HEK293T (cell line): ENCODE measurements at regions not wholly inside any gene's neighbourhood (a gene's known extent, or its start where the extent isn't known, plus 50 kb on each side); places are given as distances from the start of the nearest gene placed in this dataset.

Source experiments
- CTCF ChIA-PET: fragments of 350-600 bp; formaldehyde crosslinking; extraction: SDS; loops from one replicate; lab custom pipeline; 2021; ENCODE audit warnings: antibody characterized with exemption, inconsistent platforms; lab: Yijun Ruan, JAX
- POLR2A ChIA-PET: fragments of 350-600 bp; formaldehyde crosslinking; extraction: SDS; loops from one replicate; lab custom pipeline; 2020; ENCODE audit warnings: antibody characterized with exemption, inconsistent platforms; lab: Yijun Ruan, JAX
- DNase-seq: peaks from one replicate; pipeline ENCODE4 v3.0.0; 2012; ENCODE audit warnings: mixed read lengths; ENCODE audit errors: extremely low spot score
- ARNT ChIP-seq: fragments of 450-650 bp; IDR thresholded peaks from 2 replicates; pipeline ENCODE4 v1.6.1; 2017; ENCODE audit warnings: mild to moderate bottlenecking
- BHLHE40 ChIP-seq: fragments of 450-650 bp; IDR thresholded peaks from 2 replicates; pipeline ENCODE4 v1.6.1; 2016; ENCODE audit warnings: mild to moderate bottlenecking, moderate library complexity, borderline replicate concordance
- CTBP1 ChIP-seq: fragments of 450-650 bp; IDR thresholded peaks from 2 replicates; pipeline ENCODE4 v1.6.1; 2016; ENCODE audit warnings: borderline replicate concordance
- ELF4 ChIP-seq: fragments of 450-650 bp; IDR thresholded peaks from 2 replicates; pipeline ENCODE4 v1.6.1; 2017; ENCODE audit warnings: antibody characterized with exemption
- FOXA1 ChIP-seq: fragments of 450-650 bp; IDR thresholded peaks from 2 replicates; pipeline ENCODE4 v1.6.1; 2016; ENCODE audit warnings: mild to moderate bottlenecking
- FOXK2 ChIP-seq: fragments of 450-650 bp; IDR thresholded peaks from 2 replicates; pipeline ENCODE4 v1.6.1; 2016; ENCODE audit warnings: mild to moderate bottlenecking
- FOXM1 ChIP-seq: fragments of 450-650 bp; IDR thresholded peaks from 2 replicates; pipeline ENCODE4 v1.6.1; 2017; ENCODE audit warnings: mild to moderate bottlenecking, borderline replicate concordance
- HDGF ChIP-seq: fragments of 450-650 bp; IDR thresholded peaks from 2 replicates; pipeline ENCODE4 v1.6.1; 2017; ENCODE audit warnings: antibody characterized with exemption, borderline replicate concordance
- L3MBTL2 ChIP-seq: fragments of 450-650 bp; conservative IDR thresholded peaks from 2 replicates; pipeline ENCODE4 v1.6.1; 2016; ENCODE audit warnings: mild to moderate bottlenecking
- LEF1 ChIP-seq: fragments of 450-650 bp; IDR thresholded peaks from 2 replicates; pipeline ENCODE4 v1.6.1; 2017; ENCODE audit warnings: mild to moderate bottlenecking, borderline replicate concordance
- NFRKB ChIP-seq: fragments of 450-650 bp; IDR thresholded peaks from 2 replicates; pipeline ENCODE4 v1.6.1; 2016; ENCODE audit warnings: mild to moderate bottlenecking, moderate library complexity
- PKNOX1 ChIP-seq: fragments of 450-650 bp; IDR thresholded peaks from 2 replicates; pipeline ENCODE4 v1.6.1; 2016
- SP1 ChIP-seq: fragments of 450-650 bp; IDR thresholded peaks from 2 replicates; pipeline ENCODE4 v1.6.1; 2017
- SUZ12 ChIP-seq: fragments of 450-650 bp; IDR thresholded peaks from 2 replicates; pipeline ENCODE4 v1.6.1; 2016; ENCODE audit warnings: mild to moderate bottlenecking
- TARDBP ChIP-seq: fragments of 450-650 bp; IDR thresholded peaks from 2 replicates; pipeline ENCODE4 v1.6.1; 2016
- ZNF384 ChIP-seq: fragments of 450-650 bp; IDR thresholded peaks from 2 replicates; pipeline ENCODE4 v1.6.1; 2016

GRCh38 chr6:95660544-95660943 lies 83.2 kb downstream of the MANEA start:
- CTCF ChIA-PET = no interaction called here
- TF ChIP-seq SP1 (no peak), CTBP1 (no peak), BHLHE40 (no peak), FOXA1 (no peak), ELF4 (no peak), HDGF (no peak), PKNOX1 (no peak), L3MBTL2 (no peak), TARDBP (no peak), ZNF384 (no peak)
- POLR2A ChIA-PET = no interaction called here
- DNase-seq = no peak

GRCh38 chr6:95670011-95670463 lies 92.7 kb downstream of the MANEA start:
- TF ChIP-seq ELF4 = no peak
- no peak for TF ChIP-seq ZNF384
- TF ChIP-seq FOXK2 = no peak
- TF ChIP-seq SUZ12 = no peak
- TF ChIP-seq TARDBP = no peak
- TF ChIP-seq HDGF = no peak
- no peak for TF ChIP-seq FOXA1
- TF ChIP-seq BHLHE40 = no peak
- DNase-seq = no peak
- ChIA-PET POLR2A (no interaction called here), CTCF (no interaction called here)

- no peak for TF ChIP-seq FOXA1
- no peak for TF ChIP-seq ARNT
- no peak for TF ChIP-seq SP1
- TF ChIP-seq L3MBTL2 = no peak
- TF ChIP-seq SUZ12 = no peak
- no peak for TF ChIP-seq HDGF
- no peak for TF ChIP-seq FOXM1
- TF ChIP-seq ZNF384 = no peak
- TF ChIP-seq CTBP1 = no peak
- no peak for TF ChIP-seq FOXK2
- no peak for TF ChIP-seq PKNOX1
- no peak for TF ChIP-seq LEF1
- no peak for TF ChIP-seq ELF4
- TF ChIP-seq NFRKB = no peak
- DNase-seq = no peak
- ChIA-PET CTCF (no interaction called here), POLR2A (no interaction called here)
These were observed 98.8 kb downstream of the MANEA start for GRCh38 chr6:95676011-95676628.

GRCh38 chr6:95679981-95680380 lies 102.6 kb downstream of the MANEA start:
- ChIA-PET POLR2A (no interaction called here), CTCF (no interaction called here)
- no peak for DNase-seq
- TF ChIP-seq FOXA1 (no peak), TARDBP (no peak), ZNF384 (no peak), SUZ12 (no peak), FOXK2 (no peak), ELF4 (no peak), SP1 (no peak), CTBP1 (no peak)

- no peak for DNase-seq
- CTCF ChIA-PET = no interaction called here
- TF ChIP-seq FOXA1 (no peak), LEF1 (no peak), NFRKB (no peak), L3MBTL2 (no peak), PKNOX1 (no peak), SP1 (no peak), ELF4 (no peak), TARDBP (no peak), FOXM1 (no peak), CTBP1 (no peak), HDGF (no peak), SUZ12 (no peak), FOXK2 (no peak), BHLHE40 (no peak), ARNT (no peak), ZNF384 (no peak)
- POLR2A ChIA-PET = no interaction called here
These were observed 104.4 kb downstream of the MANEA start for GRCh38 chr6:95681736-95682135.

- ChIA-PET POLR2A (no interaction called here), CTCF (no interaction called here)
- TF ChIP-seq TARDBP (no peak), CTBP1 (no peak), FOXA1 (no peak), ELF4 (no peak), SP1 (no peak), NFRKB (no peak), FOXK2 (no peak), BHLHE40 (no peak), FOXM1 (no peak), HDGF (no peak), ZNF384 (no peak), PKNOX1 (no peak), L3MBTL2 (no peak), LEF1 (no peak)
- DNase-seq = no peak
These were observed 105.1 kb downstream of the MANEA start for GRCh38 chr6:95682476-95682875.
